Keratinocyte (primary cell): ENCODE measurements at regions not wholly inside any gene's neighbourhood (a gene's known extent, or its start where the extent isn't known, plus 50 kb on each side); places are given as distances from the start of the nearest gene placed in this dataset.

Source experiments
- CTCF ChIP-seq, 3 experiments: IDR thresholded peaks in 1 of 3; conservative IDR thresholded peaks in 1 of 3; optimal IDR thresholded peaks in 1 of 3; 2 replicates in 2 of 3; 3 replicates in 1 of 3; pipeline versions ENCODE3 to v1.5.1; 2011; ENCODE audit warnings: low read length in 3 of 3, mild to moderate bottlenecking in 3 of 3, moderate library complexity in 2 of 3, control low read depth in 1 of 3, inconsistent platforms in 1 of 3; ENCODE audit not compliant: insufficient read depth in 2 of 3; ENCODE audit errors: extremely low read depth in 1 of 3
- EZH2 ChIP-seq: IDR thresholded peaks from one replicate; pipeline ENCODE4 v1.6.1; 2012; ENCODE audit warnings: inconsistent platforms, mild to moderate bottlenecking, low read length, moderate library complexity

- TF ChIP-seq EZH2: no peak
- TF ChIP-seq CTCF (optimal IDR thresholded peaks at IDR 0.05 in 1 of 3, IDR thresholded peaks at IDR 0.05 in 1 of 3, conservative IDR thresholded peaks at IDR 0.05 in 1 of 3; ENCODE audit: extremely low read depth in 1 of 3, insufficient read depth in 2 of 3, low read length in 3 of 3): no peak
These were observed 508.6 kb downstream of the ADCYAP1 start for GRCh38 chr18:1413323-1413675.
